Trophoblast cell (in vitro differentiated cells and primary cell): ENCODE measurements at regions not wholly inside any gene's neighbourhood (a gene's known extent, or its start where the extent isn't known, plus 50 kb on each side); places are given as distances from the start of the nearest gene placed in this dataset.
"Not testable (repeated sequence)": the region's sequence is repeated elsewhere in the genome, so short reads cannot be mapped to it uniquely, and the experiment has no call there.

Experiments used
- DNase-seq, 2 donors: peaks; one replicate each; pipeline ENCODE4 v3.0.0-alpha.2; 2016
- H2AFZ ChIP-seq: 2 replicates; pipeline ENCODE4 v1.6.1; 2013; ENCODE audit warnings: low read length, moderate library complexity, mild to moderate bottlenecking; ENCODE audit not compliant: insufficient read depth, poor library complexity
- H2AK5ac ChIP-seq: 2 replicates; pipeline ENCODE4 v1.6.1; 2013; ENCODE audit warnings: mild to moderate bottlenecking, low read length
- H2BK120ac ChIP-seq: 2 replicates; pipeline ENCODE4 v1.6.1; 2013; ENCODE audit warnings: low read length, mild to moderate bottlenecking, moderate library complexity; ENCODE audit not compliant: insufficient read depth, poor library complexity
- H2BK12ac ChIP-seq: 2 replicates; pipeline ENCODE4 v1.6.1; 2013; ENCODE audit warnings: mild to moderate bottlenecking, low read length, moderate library complexity
- H2BK5ac ChIP-seq: 2 replicates; pipeline ENCODE4 v1.6.1; 2013; ENCODE audit warnings: low read length, low read depth, moderate library complexity, mild to moderate bottlenecking; ENCODE audit not compliant: poor library complexity
- H3K14ac ChIP-seq: 2 replicates; pipeline ENCODE4 v1.6.1; 2013; ENCODE audit warnings: mild to moderate bottlenecking, low read length
- H3K18ac ChIP-seq: 2 replicates; pipeline ENCODE4 v1.6.1; 2013; ENCODE audit warnings: mild to moderate bottlenecking, low read length
- H3K23ac ChIP-seq: 2 replicates; pipeline ENCODE4 v1.6.1; 2013; ENCODE audit warnings: low read length
- H3K27ac ChIP-seq: 2 replicates; pipeline ENCODE4 v1.5.1; 2013; ENCODE audit warnings: low read depth, mild to moderate bottlenecking, inconsistent platforms, low read length, moderate library complexity
- H3K27me3 ChIP-seq: 2 replicates; pipeline ENCODE4 v1.6.1; 2013; ENCODE audit warnings: inconsistent platforms, mild to moderate bottlenecking, low read length, moderate library complexity; ENCODE audit not compliant: insufficient read depth
- H3K36me3 ChIP-seq, 2 experiments: 1 replicate in 1 of 2; 2 replicates in 1 of 2; pipeline ENCODE4 v1.6.1; 2013; ENCODE audit warnings: low read length in 2 of 2, mild to moderate bottlenecking in 2 of 2, moderate library complexity in 1 of 2; ENCODE audit not compliant: insufficient read depth in 2 of 2, control insufficient read depth in 1 of 2
- H3K4ac ChIP-seq: 2 replicates; pipeline ENCODE4 v1.6.1; 2013; ENCODE audit warnings: low read depth, mild to moderate bottlenecking, low read length, moderate library complexity
- H3K4me1 ChIP-seq, 2 experiments: 1 replicate in 1 of 2; 2 replicates in 1 of 2; pipeline ENCODE4 v1.6.1; 2013; ENCODE audit warnings: low read length in 2 of 2, mild to moderate bottlenecking in 2 of 2, moderate library complexity in 1 of 2; ENCODE audit not compliant: insufficient read depth in 2 of 2, control insufficient read depth in 1 of 2
- H3K4me2 ChIP-seq: 2 replicates; pipeline ENCODE4 v1.6.1; 2013; ENCODE audit warnings: inconsistent platforms, mild to moderate bottlenecking, low read length, moderate library complexity
- H3K4me3 ChIP-seq: 2 replicates; pipeline ENCODE4 v1.5.1; 2013; ENCODE audit warnings: mild to moderate bottlenecking, low read depth, low read length, inconsistent platforms
- H3K79me1 ChIP-seq: one replicate; pipeline ENCODE4 v1.6.1; 2013; ENCODE audit warnings: low read length
- H3K79me2 ChIP-seq: 2 replicates; pipeline ENCODE4 v1.6.1; 2013; ENCODE audit warnings: low read length, mild to moderate bottlenecking; ENCODE audit not compliant: control insufficient read depth, insufficient read depth, poor library complexity
- H3K9ac ChIP-seq: 2 replicates; pipeline ENCODE4 v1.6.1; 2013; ENCODE audit warnings: mild to moderate bottlenecking, low read length
- H3K9me3 ChIP-seq: 2 replicates; pipeline ENCODE4 v1.6.1; 2013; ENCODE audit warnings: low read depth, mild to moderate bottlenecking, control low read depth, inconsistent platforms, low read length; ENCODE audit not compliant: insufficient read depth
- H4K12ac ChIP-seq: 2 replicates; pipeline ENCODE4 v1.6.1; 2013; ENCODE audit warnings: low read depth, mild to moderate bottlenecking, low read length, moderate library complexity
- H4K8ac ChIP-seq: 2 replicates; pipeline ENCODE4 v1.6.1; 2013; ENCODE audit warnings: low read depth, mild to moderate bottlenecking, low read length, moderate library complexity
- H4K91ac ChIP-seq: one replicate; pipeline ENCODE4 v1.6.1; 2013; ENCODE audit warnings: low read depth, mild to moderate bottlenecking, low read length, moderate library complexity
- WGBS: extraction: QIAGEN DNeasy Blood & Tissue Kit; methylation state at CpG from one replicate; pipeline ENCODE4 v1.1.7; 2013; ENCODE audit warnings: missing lambda C conversion rate; ENCODE audit not compliant: insufficient read length, insufficient coverage; ENCODE audit errors: extremely low coverage; 5-methylcytosine and 5-hydroxymethylcytosine counted together

DNA sequence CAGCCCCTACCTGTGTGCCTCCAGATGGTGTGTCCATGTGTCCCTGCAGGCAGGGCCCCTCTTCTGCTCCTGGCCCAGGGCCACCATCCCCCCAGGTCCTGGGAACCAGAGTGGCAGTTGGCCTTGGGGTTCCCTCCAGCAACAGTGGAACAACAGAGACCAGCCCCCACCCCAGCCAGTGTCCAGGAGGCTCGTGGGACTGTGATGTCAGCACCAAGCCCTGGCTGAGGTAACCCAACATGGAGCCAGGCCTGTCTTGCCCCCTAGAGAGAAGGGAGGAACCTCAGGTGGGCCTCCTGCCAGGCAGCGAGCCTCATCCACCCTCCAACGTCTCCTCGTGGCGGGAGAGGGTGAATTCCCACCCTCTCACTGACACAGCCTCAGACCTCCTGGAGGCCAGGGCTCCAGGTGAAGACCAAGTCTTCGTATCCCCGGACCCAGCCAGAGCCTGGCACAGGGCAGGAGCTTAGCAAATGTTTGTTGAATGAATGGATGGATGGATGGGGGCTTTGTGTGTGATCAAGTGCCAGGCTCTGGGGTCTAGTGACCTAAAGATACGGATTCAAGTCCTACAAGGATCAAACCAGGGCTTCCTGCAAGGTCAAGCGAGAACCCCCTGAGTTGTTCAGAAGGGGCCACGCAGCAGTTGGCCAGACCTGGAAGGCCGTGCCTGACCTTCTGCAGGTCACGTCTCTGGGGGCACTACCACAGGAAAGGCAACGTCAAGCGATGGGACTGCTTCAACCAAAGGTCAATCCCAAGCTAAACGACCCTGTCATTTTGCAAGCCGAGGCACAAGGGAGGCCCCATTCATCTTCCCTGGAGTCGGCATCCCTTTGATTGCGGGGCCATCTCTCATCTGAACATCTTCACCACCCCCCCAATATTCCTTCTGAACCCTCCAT lies 204.7 kb downstream of the TBC1D2B start:
- H3K4ac ChIP-seq, H3K36me3 ChIP-seq, H3K79me1 ChIP-seq, H4K91ac ChIP-seq, H3K9me3 ChIP-seq, H3K27ac ChIP-seq, H3K4me3 ChIP-seq, H3K14ac ChIP-seq, H2AFZ ChIP-seq, H3K23ac ChIP-seq, H3K9ac ChIP-seq, H4K12ac ChIP-seq, H3K18ac ChIP-seq, H2BK12ac ChIP-seq, H3K79me2 ChIP-seq, H2BK120ac ChIP-seq, H2AK5ac ChIP-seq, H3K27me3 ChIP-seq, H3K4me2 ChIP-seq, DNase-seq, H2BK5ac ChIP-seq, H4K8ac ChIP-seq: not testable (repeated sequence)
- WGBS = no CpG with 5 or more reads among the region's 18 CpGs
- peaks cover 3 to 14% of the 10 kb centered on the region in 2 experiments for H3K4me1 ChIP-seq

DNA sequence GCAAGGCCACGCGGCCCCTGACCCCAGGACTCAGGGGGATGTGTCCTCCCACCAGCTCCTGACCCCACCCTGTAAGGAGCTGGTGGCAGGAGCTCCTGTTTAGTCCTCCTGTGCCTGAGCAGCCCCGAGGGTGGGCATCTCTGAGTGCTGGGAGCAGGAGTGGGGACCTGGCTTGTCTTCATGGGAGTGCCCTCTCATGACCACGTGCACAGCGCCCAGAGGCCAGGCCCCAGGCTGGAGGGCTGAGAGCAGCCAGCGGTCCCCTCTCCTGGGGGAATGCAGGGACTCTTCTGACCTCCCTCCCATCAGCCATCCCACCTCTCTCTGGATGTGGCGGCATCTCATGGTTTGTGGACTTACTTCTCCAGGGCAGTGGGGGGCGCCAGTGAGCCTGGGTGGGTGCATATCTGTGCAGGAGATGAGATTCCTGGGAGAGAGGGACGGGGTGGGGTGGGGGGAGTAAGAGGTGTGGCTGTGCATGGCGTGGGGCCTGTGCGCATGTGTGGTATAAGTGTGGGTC lies 205.6 kb downstream of the TBC1D2B start:
- DNase-seq = no peak
- Histone ChIP-seq H3K27ac (no peak overlapping the region), H3K4me3 (no peak overlapping the region), H3K9ac (no peak overlapping the region), H4K8ac (no peak overlapping the region), H3K4me2 (no peak overlapping the region), H2BK5ac (no peak overlapping the region), H3K4me1 (peaks cover 3 to 14% of the 10 kb centered on the region in 2 experiments), H3K18ac (no peak overlapping the region), H3K79me2 (no peaks in the 10 kb centered on the region), H2BK12ac (no peak overlapping the region), H2AFZ (no peak overlapping the region), H3K14ac (no peak overlapping the region), H2AK5ac (no peak overlapping the region), H3K9me3 (no peaks in the 10 kb centered on the region), H3K23ac (no peak overlapping the region), H3K27me3 (no peaks in the 10 kb centered on the region), H4K12ac (no peak overlapping the region), H3K79me1 (no peaks in the 10 kb centered on the region), H2BK120ac (no peak overlapping the region), H4K91ac (no peak overlapping the region), H3K4ac (no peak overlapping the region), H3K36me3 (no peaks in the 10 kb centered on the region)
- WGBS = no CpG with 5 or more reads among the region's 11 CpGs

DNA sequence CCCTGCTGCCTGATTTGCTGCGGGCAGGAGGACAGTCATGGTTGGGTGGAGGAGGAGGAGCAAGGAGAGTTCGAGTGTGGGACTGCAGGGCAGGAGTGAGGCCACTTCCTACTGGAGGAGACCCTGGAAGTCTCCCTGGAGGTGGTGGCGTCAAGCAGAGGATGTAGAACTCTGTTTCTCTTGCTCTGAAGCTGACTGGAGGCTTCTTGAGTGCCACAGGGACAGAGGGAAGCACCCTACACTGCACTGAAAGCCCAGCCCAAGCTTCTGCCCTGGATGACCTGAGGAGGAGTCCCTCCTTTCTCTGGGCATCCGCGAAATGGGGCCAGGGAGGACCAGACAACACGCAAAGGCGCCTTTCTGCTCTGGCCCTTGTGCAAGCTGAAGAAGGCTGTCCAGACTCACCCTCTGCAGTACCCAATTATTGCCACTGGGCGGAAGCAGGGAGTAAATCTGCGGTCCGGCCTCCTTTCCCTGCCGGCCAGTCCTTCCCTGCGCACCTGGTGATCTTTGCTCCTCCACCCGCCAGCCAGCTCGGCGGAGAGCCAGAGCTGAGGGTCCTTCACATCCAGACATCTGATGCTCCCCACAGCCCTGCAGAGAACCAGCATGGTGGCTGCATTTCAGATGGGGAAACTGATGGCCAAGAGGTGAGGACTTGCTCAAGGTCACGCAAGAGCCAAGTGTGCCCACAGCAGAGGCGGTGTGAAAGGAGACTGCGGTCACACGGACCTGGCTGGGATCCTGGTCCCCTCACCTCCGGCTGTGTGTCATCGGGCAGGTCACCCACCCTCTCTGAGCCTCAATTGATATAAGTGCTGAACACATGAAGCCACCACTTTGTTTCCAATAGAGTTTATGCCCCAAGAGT lies 207.1 kb downstream of the TBC1D2B start:
- no peak overlapping the region for H3K4ac ChIP-seq
- no peak overlapping the region for H2BK5ac ChIP-seq
- no peak overlapping the region for H4K8ac ChIP-seq
- no peaks in the 10 kb centered on the region for H3K9me3 ChIP-seq
- no peak overlapping the region for H2AK5ac ChIP-seq
- no peak overlapping the region for H2AFZ ChIP-seq
- no peak overlapping the region for H3K18ac ChIP-seq
- no peaks in the 10 kb centered on the region for H3K79me2 ChIP-seq
- no peak overlapping the region for H3K14ac ChIP-seq
- DNase-seq = peak; percentile 55 to 83
- no peak overlapping the region for H3K27ac ChIP-seq
- no peaks in the 10 kb centered on the region for H3K79me1 ChIP-seq
- no peak overlapping the region for H3K4me2 ChIP-seq
- H3K4me3 ChIP-seq = no peak overlapping the region
- no peaks in the 10 kb centered on the region for H3K27me3 ChIP-seq
- H2BK12ac ChIP-seq = no peak overlapping the region
- peaks cover 3 to 14% of the 10 kb centered on the region in 2 experiments for H3K4me1 ChIP-seq
- H4K91ac ChIP-seq = peak overlapping the region; percentile 7
- no peaks in the 10 kb centered on the region for H3K36me3 ChIP-seq
- no peak overlapping the region for H4K12ac ChIP-seq
- no peak overlapping the region for H3K9ac ChIP-seq
- H3K23ac ChIP-seq = no peak overlapping the region
- no CpG with 5 or more reads among the region's 21 CpGs for WGBS
- no peak overlapping the region for H2BK120ac ChIP-seq

DNA sequence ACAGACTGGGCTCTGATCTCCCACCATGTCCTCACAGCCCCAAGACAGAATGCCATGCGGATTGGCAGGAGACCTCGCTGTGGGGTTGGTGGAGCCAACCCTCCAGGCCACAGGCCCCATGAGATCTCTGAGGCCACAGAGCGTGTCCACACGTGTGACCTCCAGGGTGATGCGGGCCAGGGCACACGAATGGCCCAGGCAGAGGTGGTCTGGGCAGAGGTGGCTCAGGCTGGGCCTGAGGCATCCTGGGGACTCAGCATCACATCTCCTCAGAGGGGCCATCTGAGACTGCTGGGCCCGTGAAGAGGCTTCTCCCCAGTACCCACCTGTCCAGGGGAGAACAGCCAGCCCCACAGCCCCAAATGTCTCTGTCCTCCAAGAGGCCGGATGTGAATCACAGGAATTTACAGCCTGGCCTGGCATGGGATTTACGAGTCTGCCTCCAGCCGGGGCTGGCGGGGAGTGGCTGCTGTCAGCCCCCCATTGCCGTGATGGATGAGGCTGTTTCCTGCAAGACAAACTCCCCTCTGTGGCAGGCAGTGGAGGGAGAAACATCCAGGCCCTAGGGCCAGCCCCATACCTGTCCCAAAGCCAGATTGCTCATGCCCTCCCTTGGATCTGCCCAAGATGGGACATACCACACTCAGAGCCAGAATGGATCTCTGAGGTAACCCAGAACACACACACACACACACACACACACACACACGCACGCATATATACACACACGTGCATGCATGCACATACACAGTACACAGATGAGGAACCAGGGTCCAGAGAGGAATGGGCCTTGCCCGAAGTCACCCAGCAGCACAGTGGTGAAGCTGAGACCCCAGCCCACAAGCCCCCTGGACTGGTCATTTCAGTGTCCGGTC lies 208.3 kb downstream of the TBC1D2B start:
- H3K79me2 ChIP-seq = no peaks in the 10 kb centered on the region
- H4K8ac ChIP-seq = no peak overlapping the region
- H3K14ac ChIP-seq = no peak overlapping the region
- peak overlapping the region; percentile 4 for H3K18ac ChIP-seq
- no peak overlapping the region for H3K9ac ChIP-seq
- no peaks in the 10 kb centered on the region for H3K27me3 ChIP-seq
- no peak overlapping the region for H3K23ac ChIP-seq
- H2AFZ ChIP-seq = no peak overlapping the region
- H3K27ac ChIP-seq = peak overlapping the region; percentile 12
- no peaks in the 10 kb centered on the region for H3K36me3 ChIP-seq
- peak overlapping the region; percentile 22 for H4K91ac ChIP-seq
- peak overlapping the region; percentile 3 for H2BK120ac ChIP-seq
- no peak for DNase-seq
- H3K9me3 ChIP-seq = no peaks in the 10 kb centered on the region
- H2BK12ac ChIP-seq = peak overlapping the region; percentile 9
- no peak overlapping the region for H2BK5ac ChIP-seq
- no peak overlapping the region for H3K4ac ChIP-seq
- WGBS = no CpG with 5 or more reads among the region's 17 CpGs
- no peak overlapping the region for H3K4me3 ChIP-seq
- H4K12ac ChIP-seq = no peak overlapping the region
- H3K79me1 ChIP-seq = no peaks in the 10 kb centered on the region
- H2AK5ac ChIP-seq = no peak overlapping the region
- H3K4me2 ChIP-seq = no peak overlapping the region
- peaks cover 3 to 14% of the 10 kb centered on the region in 2 experiments for H3K4me1 ChIP-seq
